DMS 273 (cell line): ENCODE measurements at regions not wholly inside any gene's neighbourhood (a gene's known extent, or its start where the extent isn't known, plus 50 kb on each side); places are given as distances from the start of the nearest gene placed in this dataset.
"Not testable (repeated sequence)": the region's sequence is repeated elsewhere in the genome, so short reads cannot be mapped to it uniquely, and the experiment has no call there.

ENCODE experiments used
- DNase-seq: peaks from one replicate; lab custom pipeline; 2025; ENCODE audit not compliant: unreplicated experiment; lab: John Stamatoyannopoulos, UW

DNA sequence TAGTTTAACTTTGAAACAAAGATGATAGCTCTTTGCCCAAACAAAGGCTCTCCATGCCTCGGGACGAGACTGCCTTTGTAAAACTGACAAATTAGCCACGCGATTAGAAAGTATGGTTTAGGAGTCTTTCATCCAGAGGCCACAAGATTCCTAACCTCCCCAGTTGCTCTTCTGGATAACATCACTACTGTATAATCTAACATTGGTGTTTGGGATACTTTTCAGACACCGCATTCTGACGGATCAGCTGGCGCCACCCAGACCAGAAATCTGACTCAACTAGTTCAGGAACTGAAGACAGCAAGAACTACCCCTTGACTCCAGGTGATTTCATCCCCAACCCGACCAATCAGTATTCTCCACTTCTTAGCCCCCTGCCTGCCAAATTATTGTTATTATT lies 98.1 kb upstream of the TEX13D start:
- DNase-seq = no peak

- no peak for DNase-seq
These were observed 94.2 kb upstream of the TEX13D start for GRCh38 chrX:124238268-124238667.

GRCh38 chrX:124239324-124239723 lies 93.1 kb upstream of the TEX13D start:
- DNase-seq = no peak

GRCh38 chrX:124239911-124240310 lies 92.5 kb upstream of the TEX13D start:
- no peak for DNase-seq

- no peak for DNase-seq
These were observed 92.0 kb upstream of the TEX13D start for GRCh38 chrX:124240422-124240821.

DNA sequence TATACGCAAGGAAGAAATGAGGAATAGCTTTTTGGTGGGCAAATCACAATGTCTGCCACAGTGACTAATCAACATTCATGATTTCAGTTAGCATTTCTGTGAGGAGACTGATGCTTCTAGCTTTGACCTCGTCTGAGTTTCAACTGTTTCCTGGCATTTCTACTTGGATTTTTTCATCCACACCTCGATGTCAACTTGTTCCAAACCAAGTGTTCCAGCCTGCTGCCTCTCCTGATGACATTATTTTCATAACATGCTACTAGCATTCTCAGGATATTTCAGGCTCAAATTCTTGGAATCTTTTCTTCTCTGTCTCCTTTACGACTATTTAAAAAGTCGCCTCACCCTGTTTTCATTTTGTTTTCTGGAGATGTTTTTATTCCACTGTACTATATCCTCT lies 90.3 kb upstream of the TEX13D start:
- no peak for DNase-seq

DNA sequence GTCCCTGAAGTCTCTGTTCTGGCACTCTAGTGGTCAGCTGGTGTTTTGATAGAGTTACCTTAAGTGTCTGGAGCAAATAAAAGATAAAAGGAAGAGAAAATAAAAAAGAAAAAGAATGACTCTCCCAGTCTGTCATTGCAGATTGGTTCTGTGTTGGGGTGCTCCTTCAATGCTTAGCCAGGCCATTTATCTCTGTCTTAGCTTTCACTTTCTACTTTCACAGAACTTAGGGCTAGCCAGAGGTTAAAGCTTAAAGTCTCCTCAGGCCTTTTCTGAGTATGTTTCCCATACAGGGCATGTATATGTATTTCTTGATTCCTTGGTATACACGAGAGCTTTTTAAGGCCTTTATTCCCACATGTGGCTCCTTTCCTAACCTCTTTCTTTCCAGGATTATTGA lies 83.1 kb upstream of the TEX13D start:
- no peak for DNase-seq

DNA sequence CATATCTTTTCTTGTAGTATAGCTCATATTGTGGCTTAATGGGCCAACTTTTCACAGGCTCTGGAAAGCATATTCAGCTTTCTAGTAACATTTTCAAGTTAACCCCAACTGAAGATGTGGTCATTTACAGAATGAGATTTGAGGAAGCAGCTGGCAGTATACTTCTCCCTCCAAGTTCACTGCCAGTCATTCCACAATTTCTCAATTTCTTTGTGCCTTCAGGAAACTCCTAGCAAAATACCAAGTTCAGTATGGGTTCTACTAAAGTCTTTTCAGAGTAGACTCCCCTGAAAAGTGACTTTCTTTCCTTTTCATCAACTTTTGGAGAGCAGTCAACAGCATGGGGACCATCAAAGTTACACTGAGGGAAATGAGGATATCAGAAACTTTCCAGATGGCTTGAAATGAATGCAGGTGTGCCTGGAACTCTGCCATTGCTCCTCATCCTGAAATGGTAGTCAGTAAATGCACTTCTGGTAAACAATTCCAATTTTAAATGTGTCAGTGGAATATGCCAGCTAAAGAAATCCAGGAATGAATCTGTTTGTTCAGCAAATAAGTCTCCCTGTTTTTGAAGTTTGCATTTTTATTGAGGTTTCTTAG lies 81.5 kb upstream of the TEX13D start:
- DNase-seq = no peak

- DNase-seq = no peak
These were observed 77.8 kb upstream of the TEX13D start for GRCh38 chrX:124254611-124255010.

GRCh38 chrX:124256216-124256615 lies 76.2 kb upstream of the TEX13D start:
- no peak for DNase-seq

DNA sequence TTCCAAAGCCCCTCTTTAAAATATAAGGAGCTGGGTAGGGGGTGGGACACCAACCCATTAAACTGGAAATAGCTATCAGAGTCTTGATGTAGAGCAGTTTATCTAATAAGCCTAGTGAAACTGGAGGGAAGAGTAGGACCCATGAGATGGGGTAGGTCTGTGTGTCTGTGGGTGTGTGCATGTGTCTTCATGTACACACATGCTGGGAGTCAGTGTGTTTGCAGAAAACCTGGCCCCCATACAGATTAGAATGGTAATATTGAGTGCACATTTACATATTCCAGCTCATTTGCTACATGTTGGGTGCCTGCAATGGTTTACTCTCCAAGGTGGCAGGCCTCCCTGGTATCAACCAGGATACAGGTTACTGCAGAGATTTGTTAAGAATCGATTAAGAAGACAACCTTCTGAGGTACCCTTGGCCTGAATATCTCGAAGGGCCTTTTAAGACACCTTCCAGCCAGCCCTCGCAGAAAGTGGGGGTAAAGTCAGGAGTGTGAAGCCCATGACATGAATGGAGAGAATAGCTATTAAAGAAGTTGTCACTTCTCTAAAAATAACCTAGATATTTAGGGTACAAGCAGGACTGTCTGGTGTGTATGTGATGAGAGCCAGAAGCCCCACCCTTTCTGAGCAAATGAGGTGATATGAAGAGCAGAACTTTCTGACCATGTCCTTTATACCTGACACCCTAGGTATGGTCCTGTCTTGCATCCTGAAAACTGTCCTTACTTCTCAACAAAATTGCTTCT lies 75.7 kb upstream of the TEX13D start:
- no peak for DNase-seq

DNA sequence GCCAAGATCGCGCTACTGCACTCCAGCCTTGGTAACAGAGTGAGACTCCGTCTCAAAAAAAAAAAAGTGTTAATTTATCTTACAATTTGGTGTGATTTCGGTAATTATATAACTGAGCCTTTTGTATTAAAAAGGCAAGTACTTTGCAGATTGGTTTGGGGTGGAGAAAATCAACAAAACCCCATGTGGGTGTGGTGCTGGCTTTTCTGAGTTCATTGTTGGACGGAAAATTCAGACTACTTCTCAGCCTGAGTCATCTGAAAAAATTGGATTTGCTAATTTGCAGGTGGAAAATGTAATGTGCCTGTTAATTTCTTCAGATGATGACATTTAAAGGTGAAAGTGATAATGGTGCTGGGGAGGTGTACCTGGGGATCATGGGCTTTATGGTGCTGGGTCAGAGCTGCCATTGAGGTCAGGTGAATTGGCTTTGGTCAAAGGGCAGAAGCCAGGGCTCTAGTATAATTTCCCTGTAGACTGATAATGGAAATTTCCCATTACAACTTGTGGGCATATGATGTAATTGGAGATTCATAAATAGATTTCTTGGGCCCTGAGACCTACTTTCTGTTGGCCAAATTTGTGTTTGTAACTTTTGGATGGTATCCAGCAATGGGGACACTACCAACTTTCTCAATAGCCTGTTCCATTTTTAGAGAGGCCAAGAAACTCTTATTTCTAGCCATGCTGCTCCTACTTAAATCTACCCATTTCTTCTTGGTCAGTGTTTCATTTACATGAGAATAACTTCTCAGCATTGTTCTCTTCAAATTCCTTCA lies 74.3 kb upstream of the TEX13D start:
- DNase-seq = no peak

- no peak for DNase-seq
These were observed 71.6 kb upstream of the TEX13D start for GRCh38 chrX:124260845-124261244.

GRCh38 chrX:124263743-124264142 lies 68.7 kb upstream of the TEX13D start:
- no peak for DNase-seq

DNA sequence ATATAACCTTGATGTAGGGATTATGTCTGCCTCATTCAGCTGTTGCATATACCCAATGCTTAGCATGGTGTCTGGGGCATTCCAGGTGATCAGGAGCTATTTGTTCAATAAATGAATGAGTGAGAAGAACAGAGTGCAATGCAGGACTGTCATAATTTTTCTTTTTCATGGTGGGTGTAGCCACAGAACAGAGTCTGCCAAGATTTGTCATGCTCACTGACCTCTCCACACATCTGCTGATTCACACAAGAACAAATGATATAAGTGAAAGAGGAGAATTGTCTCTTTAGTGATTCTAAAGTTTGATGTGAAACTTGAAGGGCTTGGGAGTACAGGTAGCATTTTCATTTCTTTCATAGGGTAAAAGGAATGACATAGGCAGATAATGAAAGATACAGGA lies 64.4 kb upstream of the TEX13D start:
- no peak for DNase-seq

DNA sequence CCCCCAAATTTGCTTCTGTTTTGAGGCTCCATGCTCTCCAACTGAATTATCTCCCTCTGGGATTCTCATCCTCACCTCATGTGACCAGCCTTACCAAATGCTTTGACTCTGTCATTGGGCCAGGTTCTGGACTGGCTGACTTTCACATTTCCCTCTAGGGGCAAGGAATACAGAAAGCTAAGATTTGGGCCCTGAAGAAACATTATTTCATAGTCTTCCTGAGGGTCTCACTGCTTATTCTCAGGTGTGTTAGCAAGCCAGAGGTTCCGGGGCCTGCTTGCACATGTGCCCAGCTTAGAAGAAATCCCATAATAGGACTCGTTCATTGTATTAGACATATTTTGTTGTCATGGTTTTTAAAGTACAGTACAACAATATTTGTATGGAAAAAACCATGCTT lies 62.6 kb upstream of the TEX13D start:
- DNase-seq = no peak

DNA sequence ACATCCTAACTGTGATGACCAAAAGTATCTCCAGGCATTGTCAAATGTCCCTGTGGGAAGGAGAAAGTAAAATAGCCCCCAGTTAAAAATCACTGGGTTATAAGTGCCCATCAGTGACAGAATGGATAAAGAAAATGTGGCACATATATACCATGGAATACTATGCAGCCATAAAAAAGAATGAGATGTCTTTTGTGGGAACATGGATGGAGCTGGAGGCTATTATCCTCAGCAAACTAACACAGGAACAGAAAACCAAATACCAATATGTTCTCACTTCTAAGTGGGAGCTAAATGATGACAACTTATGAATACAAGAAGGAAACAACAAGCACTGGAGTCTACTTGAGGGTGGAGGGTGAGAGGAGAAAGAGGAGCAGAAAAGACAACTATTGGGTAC lies 60.9 kb upstream of the TEX13D start:
- DNase-seq = not testable (repeated sequence)

GRCh38 chrX:124272370-124272982 lies 60.0 kb upstream of the TEX13D start:
- no peak for DNase-seq

DNA sequence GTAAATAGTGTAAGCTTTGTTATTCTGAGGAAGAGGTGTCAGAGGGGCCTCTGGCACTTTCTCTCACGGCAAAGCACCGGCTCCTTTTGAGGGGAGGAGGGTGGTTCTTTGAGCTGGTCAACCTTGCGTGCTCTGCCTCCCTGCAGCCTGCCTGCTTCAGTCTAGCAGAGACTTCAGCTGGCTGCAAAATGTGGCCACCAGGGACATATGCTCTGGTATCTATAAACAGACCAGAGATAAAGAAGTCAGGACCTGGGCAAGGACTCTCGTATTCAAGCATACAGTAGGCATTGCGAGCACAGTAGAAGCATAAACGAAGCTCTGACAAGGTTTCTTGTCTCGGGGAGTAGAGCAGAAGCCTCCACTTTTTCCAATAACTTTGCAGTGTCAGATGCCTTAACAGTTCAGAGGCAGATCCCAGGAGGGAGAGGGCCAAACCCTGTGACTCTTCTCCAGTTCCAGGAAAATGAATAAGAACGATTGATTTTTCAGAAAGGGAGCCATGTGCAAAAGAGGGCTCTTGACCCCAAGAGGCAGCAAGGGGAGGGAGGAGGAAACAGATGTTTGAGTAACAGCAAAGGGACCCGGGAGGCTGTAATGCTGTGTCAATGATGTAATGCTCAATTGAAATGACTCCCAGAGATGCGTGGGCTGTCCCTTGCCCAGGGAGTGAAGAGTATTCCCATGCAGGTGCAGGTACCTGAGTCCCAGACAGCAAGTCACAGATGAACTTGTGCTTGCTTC lies 57.9 kb upstream of the TEX13D start:
- no peak for DNase-seq

GRCh38 chrX:124275182-124275894 lies 57.1 kb upstream of the TEX13D start:
- DNase-seq = no peak
